ENCODE measurements at regions not wholly inside any gene's neighbourhood (a gene's known extent, or its start where the extent isn't known, plus 50 kb on each side); places are given as distances from the start of the nearest gene placed in this dataset.

DNA sequence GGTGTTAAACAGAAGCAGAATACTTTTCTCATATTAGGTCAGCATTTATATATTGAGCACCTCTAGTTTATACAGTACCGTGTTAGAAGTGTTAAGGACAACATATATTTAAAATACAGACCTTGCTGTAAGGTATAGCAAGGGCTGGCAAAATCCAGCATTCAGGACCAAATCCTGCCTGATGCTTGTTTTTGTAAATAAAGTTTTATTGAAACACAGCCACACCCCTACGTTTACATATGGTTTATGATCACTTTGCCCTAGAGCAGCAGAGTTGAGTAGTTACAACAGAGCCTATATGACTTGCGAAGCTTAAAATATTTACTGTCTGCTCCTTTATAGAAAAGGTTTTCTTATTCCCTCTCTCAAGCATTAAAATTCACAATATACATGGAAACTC, 877.3 kb downstream of the MCTP2 start:
- no peak overlapping the region for H3K27ac ChIP-seq (ENCODE audit: low read depth, low read length)
- H3K4me1 ChIP-seq (ENCODE audit: control insufficient read depth, insufficient read depth, low read length) = no peaks in the 10 kb centered on the region
- 0 out of 2 replicates have a peak, but pooled peaks cover 2% of the 10 kb centered on the region for H3K9me3 ChIP-seq (ENCODE audit: control insufficient read depth, insufficient read depth, low read length)
- H3K9ac ChIP-seq (ENCODE audit: low read depth, low read length) = no peak overlapping the region
- no peak overlapping the region for H3K4me3 ChIP-seq (ENCODE audit: low read depth, low read length)
- no peaks in the 10 kb centered on the region for H3K27me3 ChIP-seq (ENCODE audit: control insufficient read depth, insufficient read depth, low read length)
- H3K36me3 ChIP-seq (ENCODE audit: control insufficient read depth, insufficient read depth, low read length) = no peaks in the 10 kb centered on the region

GRCh38 chr15:95111969-95112368, 880.6 kb downstream of the MCTP2 start:
- H3K27me3 ChIP-seq (ENCODE audit: control insufficient read depth, insufficient read depth, low read length) = no peaks in the 10 kb centered on the region
- no peaks in the 10 kb centered on the region for H3K36me3 ChIP-seq (ENCODE audit: control insufficient read depth, insufficient read depth, low read length)
- 0 out of 2 replicates have a peak, but pooled peaks cover 2% of the 10 kb centered on the region for H3K9me3 ChIP-seq (ENCODE audit: control insufficient read depth, insufficient read depth, low read length)
- H3K4me3 ChIP-seq (ENCODE audit: low read depth, low read length) = no peak overlapping the region
- H3K9ac ChIP-seq (ENCODE audit: low read depth, low read length) = no peak overlapping the region
- no peaks in the 10 kb centered on the region for H3K4me1 ChIP-seq (ENCODE audit: control insufficient read depth, insufficient read depth, low read length)
- no peak overlapping the region for H3K27ac ChIP-seq (ENCODE audit: low read depth, low read length)

DNA sequence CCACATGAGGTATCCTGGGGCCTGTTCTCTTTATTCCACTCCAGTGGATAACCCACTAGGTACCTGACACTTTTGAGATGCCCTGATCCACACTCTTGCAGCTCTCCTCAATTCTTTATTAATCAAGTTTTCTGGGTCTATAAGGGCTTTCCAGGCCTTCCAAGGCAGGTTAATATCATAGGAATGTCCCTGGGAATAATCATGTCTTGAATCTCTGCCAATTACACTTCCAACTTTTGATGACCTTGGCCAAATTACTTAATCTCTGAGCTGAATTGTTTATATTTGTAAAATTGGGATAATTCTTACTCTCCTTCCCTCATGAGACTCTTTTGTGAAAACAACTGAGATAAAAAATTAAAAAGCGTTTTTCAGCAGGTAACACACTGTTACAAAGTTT, 881.7 kb downstream of the MCTP2 start:
- Histone ChIP-seq H3K9ac (ENCODE audit: low read depth, low read length) (no peak overlapping the region), H3K4me3 (ENCODE audit: low read depth, low read length) (no peak overlapping the region), H3K27me3 (ENCODE audit: control insufficient read depth, insufficient read depth, low read length) (no peaks in the 10 kb centered on the region), H3K27ac (ENCODE audit: low read depth, low read length) (no peak overlapping the region), H3K4me1 (ENCODE audit: control insufficient read depth, insufficient read depth, low read length) (no peaks in the 10 kb centered on the region), H3K9me3 (ENCODE audit: control insufficient read depth, insufficient read depth, low read length) (0 out of 2 replicates have a peak, but pooled peaks cover 2% of the 10 kb centered on the region), H3K36me3 (ENCODE audit: control insufficient read depth, insufficient read depth, low read length) (no peaks in the 10 kb centered on the region)

DNA sequence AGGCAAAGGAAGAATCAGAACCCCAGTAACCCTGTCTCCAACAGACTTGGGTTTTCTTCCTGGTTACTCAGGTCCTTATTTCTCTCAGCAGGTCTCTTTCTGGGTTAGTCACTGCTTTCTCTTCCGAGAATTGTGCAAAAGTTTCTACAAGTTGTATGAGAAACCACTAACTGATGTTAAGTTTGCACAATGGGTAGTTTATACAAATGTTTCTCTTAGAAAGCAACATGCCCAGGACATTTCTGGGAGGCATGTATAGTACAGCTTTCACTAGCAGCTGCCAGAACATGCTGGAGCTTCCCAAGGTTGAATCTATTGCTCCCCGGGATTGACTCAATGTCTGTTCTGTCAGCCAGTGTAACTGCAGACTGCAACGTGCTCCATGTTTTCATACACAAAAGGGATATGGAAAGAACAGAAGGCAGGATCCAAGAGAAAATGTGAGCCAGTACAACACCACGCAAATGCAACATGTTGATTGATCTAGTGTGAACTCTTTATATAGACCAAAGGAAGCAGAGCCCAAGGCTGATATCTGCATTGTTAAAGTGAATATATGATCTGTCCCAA, 887.8 kb downstream of the MCTP2 start:
- Histone ChIP-seq H3K4me1 (ENCODE audit: control insufficient read depth, insufficient read depth, low read length) (no peaks in the 10 kb centered on the region), H3K36me3 (ENCODE audit: control insufficient read depth, insufficient read depth, low read length) (no peaks in the 10 kb centered on the region), H3K9me3 (ENCODE audit: control insufficient read depth, insufficient read depth, low read length) (no peaks in the 10 kb centered on the region), H3K27ac (ENCODE audit: low read depth, low read length) (no peak overlapping the region), H3K27me3 (ENCODE audit: control insufficient read depth, insufficient read depth, low read length) (no peaks in the 10 kb centered on the region), H3K4me3 (ENCODE audit: low read depth, low read length) (no peak overlapping the region), H3K9ac (ENCODE audit: low read depth, low read length) (no peak overlapping the region)

DNA sequence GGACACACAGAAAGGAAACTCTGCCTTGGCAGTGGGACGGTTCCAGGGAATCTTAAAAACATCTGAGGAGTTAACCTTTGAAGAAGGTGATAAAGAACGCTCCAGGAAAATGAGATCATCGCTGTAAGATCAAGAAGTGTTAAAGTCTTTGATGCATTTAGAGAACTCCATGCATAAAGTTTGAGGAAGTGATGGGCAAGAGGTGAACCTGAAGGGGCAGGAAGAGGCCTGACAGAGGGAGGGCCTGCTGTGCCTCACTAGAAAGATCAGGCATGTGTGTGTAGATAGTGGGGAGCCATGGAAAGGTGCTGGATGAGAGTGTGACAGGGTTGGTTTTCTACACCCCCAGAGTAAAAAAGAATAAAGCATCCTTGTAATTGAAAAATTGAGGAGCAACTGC, 889.2 kb downstream of the MCTP2 start:
- Histone ChIP-seq H3K9me3 (ENCODE audit: control insufficient read depth, insufficient read depth, low read length) (no peaks in the 10 kb centered on the region), H3K9ac (ENCODE audit: low read depth, low read length) (no peak overlapping the region), H3K4me1 (ENCODE audit: control insufficient read depth, insufficient read depth, low read length) (no peaks in the 10 kb centered on the region)

DNA sequence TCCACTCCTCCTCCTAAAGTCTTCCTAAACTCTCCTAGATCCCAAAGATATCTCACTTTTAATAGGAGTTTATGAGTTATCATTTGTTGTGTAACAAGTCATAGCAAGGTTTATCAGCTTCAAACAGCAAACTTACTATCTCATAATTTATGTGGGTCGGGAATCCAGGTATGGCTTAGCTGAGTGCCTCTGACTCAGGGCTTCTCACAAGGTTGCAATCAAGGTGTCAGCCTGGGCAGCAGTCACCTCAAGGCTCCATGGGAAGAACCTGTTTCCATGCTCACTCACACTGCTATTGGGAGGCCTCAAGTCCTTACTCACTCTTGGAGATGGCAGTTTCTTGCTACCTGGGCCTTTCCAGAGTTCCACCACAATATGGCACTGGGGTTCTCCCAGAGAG, 889.8 kb downstream of the MCTP2 start:
- H3K4me1 ChIP-seq (ENCODE audit: control insufficient read depth, insufficient read depth, low read length) = no peaks in the 10 kb centered on the region
- no peaks in the 10 kb centered on the region for H3K27me3 ChIP-seq (ENCODE audit: control insufficient read depth, insufficient read depth, low read length)
- H3K4me3 ChIP-seq (ENCODE audit: low read depth, low read length) = no peak overlapping the region
- H3K9me3 ChIP-seq (ENCODE audit: control insufficient read depth, insufficient read depth, low read length) = no peaks in the 10 kb centered on the region
- H3K9ac ChIP-seq (ENCODE audit: low read depth, low read length) = no peak overlapping the region
- no peak overlapping the region for H3K27ac ChIP-seq (ENCODE audit: low read depth, low read length)
- H3K36me3 ChIP-seq (ENCODE audit: control insufficient read depth, insufficient read depth, low read length) = no peaks in the 10 kb centered on the region

More for the DNA sequence above, 889.2 kb downstream of the MCTP2 start:
- no peaks in the 10 kb centered on the region for H3K27me3 ChIP-seq (ENCODE audit: control insufficient read depth, insufficient read depth, low read length)
- no peaks in the 10 kb centered on the region for H3K36me3 ChIP-seq (ENCODE audit: control insufficient read depth, insufficient read depth, low read length)
- H3K4me3 ChIP-seq (ENCODE audit: low read depth, low read length) = no peak overlapping the region
- no peak overlapping the region for H3K27ac ChIP-seq (ENCODE audit: low read depth, low read length)

DNA sequence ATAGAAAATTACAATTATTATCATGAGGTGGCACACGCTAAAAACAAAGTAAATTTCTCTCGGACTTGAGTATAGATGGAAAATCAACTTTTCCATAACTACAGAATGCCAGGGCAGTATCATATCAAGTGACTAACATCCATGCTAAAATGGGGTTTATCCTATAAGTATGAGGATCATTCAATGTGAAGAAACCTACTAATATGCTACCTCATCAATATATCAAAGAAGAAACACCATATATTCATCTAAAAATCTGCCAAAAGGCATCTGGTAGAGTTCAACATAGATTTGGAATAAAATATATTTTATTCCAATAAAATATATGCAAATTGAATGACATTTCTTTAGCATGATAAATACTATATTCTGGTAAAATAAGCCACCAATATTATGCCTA, 894.4 kb downstream of the MCTP2 start:
- Histone ChIP-seq H3K4me3 (ENCODE audit: low read depth, low read length) (no peak overlapping the region), H3K27me3 (ENCODE audit: control insufficient read depth, insufficient read depth, low read length) (no peaks in the 10 kb centered on the region), H3K9ac (ENCODE audit: low read depth, low read length) (no peak overlapping the region), H3K4me1 (ENCODE audit: control insufficient read depth, insufficient read depth, low read length) (peaks cover 14% of the 10 kb centered on the region; the same call in 1 of the 2 replicates), H3K9me3 (ENCODE audit: control insufficient read depth, insufficient read depth, low read length) (no peaks in the 10 kb centered on the region), H3K36me3 (ENCODE audit: control insufficient read depth, insufficient read depth, low read length) (no peaks in the 10 kb centered on the region), H3K27ac (ENCODE audit: low read depth, low read length) (no peak overlapping the region)

DNA sequence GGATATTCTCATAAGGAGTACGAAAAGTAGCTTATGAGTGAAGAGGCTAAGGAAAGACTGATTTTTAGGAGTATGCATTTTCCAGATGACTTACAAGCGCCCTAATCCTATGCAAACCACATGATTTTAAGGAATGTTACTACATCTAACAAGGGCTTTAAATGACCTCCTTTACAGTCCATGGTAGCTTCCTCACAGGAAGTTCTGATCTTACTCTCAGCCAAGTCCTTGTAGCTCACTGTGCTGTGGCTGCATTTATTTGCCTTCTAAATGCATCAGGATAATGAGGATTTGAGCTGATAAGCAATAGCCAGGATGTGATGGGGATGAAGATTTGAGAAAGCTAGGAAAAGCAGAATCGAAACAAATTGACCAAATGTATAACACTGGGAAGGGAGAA, 896.0 kb downstream of the MCTP2 start:
- no peak overlapping the region for H3K9ac ChIP-seq (ENCODE audit: low read depth, low read length)
- no peak overlapping the region for H3K27ac ChIP-seq (ENCODE audit: low read depth, low read length)
- H3K36me3 ChIP-seq (ENCODE audit: control insufficient read depth, insufficient read depth, low read length) = no peaks in the 10 kb centered on the region
- no peak overlapping the region for H3K4me3 ChIP-seq (ENCODE audit: low read depth, low read length)
- no peaks in the 10 kb centered on the region for H3K27me3 ChIP-seq (ENCODE audit: control insufficient read depth, insufficient read depth, low read length)
- H3K4me1 ChIP-seq (ENCODE audit: control insufficient read depth, insufficient read depth, low read length) = peaks cover 14% of the 10 kb centered on the region; the same call in 1 of the 2 replicates
- H3K9me3 ChIP-seq (ENCODE audit: control insufficient read depth, insufficient read depth, low read length) = no peaks in the 10 kb centered on the region

DNA sequence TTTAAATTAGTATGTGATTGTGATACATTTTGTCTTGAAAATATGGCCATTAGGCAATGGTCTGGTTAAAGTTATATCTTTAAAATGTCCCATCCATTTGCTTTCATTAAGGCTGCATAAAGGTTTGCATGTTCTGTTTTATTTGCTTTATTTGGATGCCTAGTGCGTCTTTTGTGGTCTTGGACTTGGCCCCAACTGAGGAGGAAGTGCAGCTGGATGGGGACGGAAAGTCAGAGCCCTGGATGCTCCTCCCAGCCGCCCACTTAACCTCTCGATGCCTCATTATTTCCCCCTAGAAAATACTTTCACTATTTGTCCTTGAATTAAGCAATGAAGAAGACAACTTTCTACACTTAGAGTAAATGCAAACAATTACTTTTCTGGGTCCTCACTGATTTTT, 898.2 kb downstream of the MCTP2 start:
- H3K9me3 ChIP-seq (ENCODE audit: control insufficient read depth, insufficient read depth, low read length) = no peaks in the 10 kb centered on the region
- no peak overlapping the region for H3K27ac ChIP-seq (ENCODE audit: low read depth, low read length)
- no peak overlapping the region for H3K9ac ChIP-seq (ENCODE audit: low read depth, low read length)
- H3K27me3 ChIP-seq (ENCODE audit: control insufficient read depth, insufficient read depth, low read length) = no peaks in the 10 kb centered on the region
- H3K36me3 ChIP-seq (ENCODE audit: control insufficient read depth, insufficient read depth, low read length) = no peaks in the 10 kb centered on the region
- no peak overlapping the region for H3K4me3 ChIP-seq (ENCODE audit: low read depth, low read length)
- peaks cover 14% of the 10 kb centered on the region; the same call in 1 of the 2 replicates for H3K4me1 ChIP-seq (ENCODE audit: control insufficient read depth, insufficient read depth, low read length)

- Histone ChIP-seq H3K36me3 (ENCODE audit: control insufficient read depth, insufficient read depth, low read length) (no peaks in the 10 kb centered on the region), H3K4me3 (ENCODE audit: low read depth, low read length) (no peak overlapping the region), H3K27ac (ENCODE audit: low read depth, low read length) (no peak overlapping the region), H3K27me3 (ENCODE audit: control insufficient read depth, insufficient read depth, low read length) (no peaks in the 10 kb centered on the region), H3K9me3 (ENCODE audit: control insufficient read depth, insufficient read depth, low read length) (no peaks in the 10 kb centered on the region), H3K4me1 (ENCODE audit: control insufficient read depth, insufficient read depth, low read length) (peaks cover 14% of the 10 kb centered on the region; the same call in 1 of the 2 replicates), H3K9ac (ENCODE audit: low read depth, low read length) (no peak overlapping the region)
These were observed 899.8 kb downstream of the MCTP2 start for GRCh38 chr15:95131131-95131556.

DNA sequence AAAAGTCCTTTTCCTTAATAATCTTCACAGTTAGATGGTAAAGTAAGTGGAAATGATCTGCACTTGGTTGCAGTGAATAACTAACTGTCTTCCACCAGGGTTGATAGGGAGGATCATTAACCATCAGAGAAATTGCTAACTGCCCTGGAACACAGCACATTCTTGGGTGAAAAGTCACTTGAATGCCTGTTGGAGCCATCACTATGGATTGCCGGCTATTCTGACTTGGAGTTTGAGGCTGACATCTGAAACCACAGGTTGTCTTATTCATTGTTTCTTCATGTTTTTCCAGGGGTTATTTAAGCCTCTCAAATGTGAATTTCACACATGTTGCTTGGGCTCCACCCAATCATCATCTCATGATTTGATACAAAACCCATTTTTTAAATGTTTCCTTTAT, 901.4 kb downstream of the MCTP2 start:
- Histone ChIP-seq H3K27me3 (ENCODE audit: control insufficient read depth, insufficient read depth, low read length) (no peaks in the 10 kb centered on the region), H3K36me3 (ENCODE audit: control insufficient read depth, insufficient read depth, low read length) (no peaks in the 10 kb centered on the region), H3K4me3 (ENCODE audit: low read depth, low read length) (no peak overlapping the region), H3K9ac (ENCODE audit: low read depth, low read length) (no peak overlapping the region), H3K9me3 (ENCODE audit: control insufficient read depth, insufficient read depth, low read length) (no peaks in the 10 kb centered on the region), H3K4me1 (ENCODE audit: control insufficient read depth, insufficient read depth, low read length) (peaks cover 9% of the 10 kb centered on the region; the same call in 1 of the 2 replicates), H3K27ac (ENCODE audit: low read depth, low read length) (no peak overlapping the region)
